Breast epithelium (tissue), 4 donors: ENCODE measurements at regions not wholly inside any gene's neighbourhood (a gene's known extent, or its start where the extent isn't known, plus 50 kb on each side); places are given as distances from the start of the nearest gene placed in this dataset.
"Not testable (repeated sequence)": the region's sequence is repeated elsewhere in the genome, so short reads cannot be mapped to it uniquely, and the experiment has no call there.

ENCODE experiments used
- DNase-seq, 2 donors: peaks; one replicate each; pipeline ENCODE4 v3.0.0-alpha.2; 2019; ENCODE audit warnings: low spot score in 2 of 2
- H3K27ac ChIP-seq, 2 donors: fragments of 200-600 bp; sonication (generic) in 1 of 2; one replicate each; pipeline ENCODE4 v1.5.1; 2016 to 2019; ENCODE audit warnings: mild to moderate bottlenecking in 1 of 2
- H3K27me3 ChIP-seq, 2 donors: fragments of 200-600 bp; sonication (generic) in 1 of 2; one replicate each; pipeline versions ENCODE4 v1.5.1 to v1.6.0; 2017 to 2019; ENCODE audit warnings: control low read depth in 1 of 2, mild to moderate bottlenecking in 1 of 2
- H3K36me3 ChIP-seq: fragments of 200-600 bp; one replicate; pipeline ENCODE4 v1.5.1; 2019
- H3K4me1 ChIP-seq, 2 donors: fragments of 200-600 bp; sonication (generic); one replicate each; pipeline ENCODE4 v1.5.1; 2016 to 2019; ENCODE audit warnings: control low read depth in 1 of 2
- H3K4me3 ChIP-seq, 3 donors: fragments of 200-600 bp; sonication (generic); 1 replicate in 2 of 3; 2 replicates in 1 of 3; pipeline ENCODE4 v1.5.1; 2016 to 2019; ENCODE audit warnings: mild to moderate bottlenecking in 3 of 3, moderate library complexity in 2 of 3
- H3K9me3 ChIP-seq, 2 donors: fragments of 200-600 bp; sonication (generic) in 1 of 2; one replicate each; pipeline ENCODE4 v1.5.1; 2016 to 2019; ENCODE audit warnings: control low read depth in 1 of 2
- CTCF ChIP-seq, 3 donors: fragments of 450-650 bp; IDR thresholded peaks; one replicate each; pipeline ENCODE4 v1.5.1; 2016 to 2017; ENCODE audit warnings: antibody characterized with exemption in 3 of 3, mild to moderate bottlenecking in 3 of 3, moderate library complexity in 3 of 3
- POLR2A ChIP-seq: fragments of 450-650 bp; IDR thresholded peaks from one replicate; pipeline ENCODE4 v1.6.1; 2016; ENCODE audit warnings: antibody characterized with exemption, mild to moderate bottlenecking, moderate library complexity
- POLR2AphosphoS5 ChIP-seq, 3 donors: sonication (generic); formaldehyde crosslinking; IDR thresholded peaks; one replicate each; pipeline ENCODE4 v1.6.1; 2017; ENCODE audit warnings: antibody characterized with exemption in 3 of 3
- intact Hi-C: fragments of 100-400 bp; cut with DNase I; formaldehyde crosslinking; loops from one replicate; pipeline ENCODE4 v1.15.1; 2023; ENCODE audit warnings: low total_unique reads

GRCh38 chr22:46031965-46032851 is 55.2 kb upstream of the WNT7B start:
- no peak for TF ChIP-seq CTCF (IDR thresholded peaks at IDR 0.05)
- TF ChIP-seq POLR2AphosphoS5 (IDR thresholded peaks at IDR 0.05): no peak
- TF ChIP-seq POLR2A: no peak
- Histone ChIP-seq H3K27ac (peak overlapping the region in 1 of 2 donors; percentile 27), H3K9me3 (no peaks in the 10 kb centered on the region), H3K4me1 (peaks cover 0 to 7% of the 10 kb centered on the region in 2 donors), H3K4me3 (no peak overlapping the region), H3K36me3 (no peaks in the 10 kb centered on the region), H3K27me3 (no peaks in the 10 kb centered on the region)
- peak in 1 of 2 donors; percentile 45 for DNase-seq
- intact Hi-C loops: no loop called here

GRCh38 chr22:46033256-46034200 is 56.6 kb upstream of the WNT7B start:
- H3K4me3 ChIP-seq: no peak overlapping the region
- peak in 1 of 2 donors; percentile 27 for DNase-seq
- H3K27me3 ChIP-seq: no peaks in the 10 kb centered on the region
- H3K27ac ChIP-seq: no peak overlapping the region
- peaks cover 0 to 13% of the 10 kb centered on the region in 2 donors for H3K4me1 ChIP-seq
- no peaks in the 10 kb centered on the region for H3K36me3 ChIP-seq
- H3K9me3 ChIP-seq: no peaks in the 10 kb centered on the region
- intact Hi-C loops: no loop called here
- no peak for TF ChIP-seq CTCF (IDR thresholded peaks at IDR 0.05)
- TF ChIP-seq POLR2A: no peak
- no peak for TF ChIP-seq POLR2AphosphoS5 (IDR thresholded peaks at IDR 0.05)

- DNase-seq: peak in 1 of 2 donors; percentile 28
- H3K36me3 ChIP-seq, H3K27ac ChIP-seq, H3K27me3 ChIP-seq, H3K4me3 ChIP-seq, intact Hi-C loops, H3K9me3 ChIP-seq: not testable (repeated sequence)
- peaks cover 0 to 18% of the 10 kb centered on the region in 2 donors for H3K4me1 ChIP-seq
Observed at GRCh38 chr22:46034480-46034879, 57.5 kb upstream of the WNT7B start.

- H3K36me3 ChIP-seq: no peaks in the 10 kb centered on the region
- no peaks in the 10 kb centered on the region for H3K9me3 ChIP-seq
- DNase-seq: no peak
- peak overlapping the region; percentile 98 to 99 for H3K27ac ChIP-seq
- H3K27me3 ChIP-seq: no peaks in the 10 kb centered on the region
- H3K4me3 ChIP-seq: peak overlapping the region; percentile 17 to 95 (median 75)
- H3K4me1 ChIP-seq: peaks cover 0 to 18% of the 10 kb centered on the region in 2 donors
- TF ChIP-seq CTCF (IDR thresholded peaks at IDR 0.05) (no peak), POLR2AphosphoS5 (IDR thresholded peaks at IDR 0.05) (no peak), POLR2A (no peak)
- intact Hi-C loops: no loop called here
Observed at GRCh38 chr22:46035380-46035741, 58.4 kb upstream of the WNT7B start.

- peak; percentile 100 for DNase-seq
- Histone ChIP-seq H3K4me1 (peaks cover 0 to 18% of the 10 kb centered on the region in 2 donors), H3K27ac (peak overlapping the region; percentile 98 to 99), H3K9me3 (no peaks in the 10 kb centered on the region), H3K36me3 (no peaks in the 10 kb centered on the region), H3K4me3 (peak overlapping the region; percentile 72 to 95 (median 75)), H3K27me3 (no peaks in the 10 kb centered on the region)
- intact Hi-C loops: no loop called here
- TF ChIP-seq POLR2AphosphoS5 (IDR thresholded peaks at IDR 0.05) (peak; percentile 95 to 98 (median 97)), CTCF (IDR thresholded peaks at IDR 0.05) (no peak), POLR2A (peak; percentile 95)
Observed at GRCh38 chr22:46035742-46036557, 59.0 kb upstream of the WNT7B start.
